ENCODE measurements at regions not wholly inside any gene's neighbourhood (a gene's known extent, or its start where the extent isn't known, plus 50 kb on each side); places are given as distances from the start of the nearest gene placed in this dataset.

DNA sequence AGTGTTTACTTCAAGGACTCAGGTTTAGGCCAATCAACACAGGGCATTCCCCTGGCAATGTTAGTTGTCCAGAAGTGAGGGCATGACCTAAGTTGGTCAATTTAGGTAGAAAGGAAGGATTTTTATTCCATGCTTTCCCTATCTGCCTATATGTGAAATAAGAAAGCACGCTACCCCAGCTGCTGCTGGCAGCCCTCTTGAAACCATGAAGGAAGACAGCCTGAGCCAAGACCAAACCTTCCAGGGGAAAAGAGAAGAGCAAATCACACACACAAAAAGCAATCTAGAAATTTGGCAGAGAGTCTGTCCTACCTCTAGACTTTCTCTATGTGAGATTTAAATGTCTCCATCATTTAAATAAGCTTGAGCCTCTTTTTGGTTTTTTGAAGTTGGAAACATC, 387.6 kb downstream of the TNS1 start:
- DNase-seq (ENCODE audit: extremely low spot score), result no peak
- no peak for TF ChIP-seq FOXM1 (IDR thresholded peaks at IDR 0.05; ENCODE audit: borderline replicate concordance)
- TF ChIP-seq ARNT (IDR thresholded peaks at IDR 0.05), result no peak
- TF ChIP-seq LEF1 (IDR thresholded peaks at IDR 0.05; ENCODE audit: borderline replicate concordance), result no peak
- no peak for TF ChIP-seq PKNOX1 (IDR thresholded peaks at IDR 0.05)
- TF ChIP-seq CTBP1 (IDR thresholded peaks at IDR 0.05; ENCODE audit: borderline replicate concordance), result no peak
- no peak for TF ChIP-seq TARDBP (IDR thresholded peaks at IDR 0.05)
- TF ChIP-seq FOXA1 (IDR thresholded peaks at IDR 0.05), result no peak
- no peak for TF ChIP-seq HDGF (IDR thresholded peaks at IDR 0.05; ENCODE audit: borderline replicate concordance)
- no peak for TF ChIP-seq ELF4 (IDR thresholded peaks at IDR 0.05)
- no peak for TF ChIP-seq L3MBTL2 (conservative IDR thresholded peaks at IDR 0.05)
- TF ChIP-seq SUZ12 (IDR thresholded peaks at IDR 0.05), result no peak
- ChIA-PET CTCF (no interaction called here), POLR2A (no interaction called here)

DNA sequence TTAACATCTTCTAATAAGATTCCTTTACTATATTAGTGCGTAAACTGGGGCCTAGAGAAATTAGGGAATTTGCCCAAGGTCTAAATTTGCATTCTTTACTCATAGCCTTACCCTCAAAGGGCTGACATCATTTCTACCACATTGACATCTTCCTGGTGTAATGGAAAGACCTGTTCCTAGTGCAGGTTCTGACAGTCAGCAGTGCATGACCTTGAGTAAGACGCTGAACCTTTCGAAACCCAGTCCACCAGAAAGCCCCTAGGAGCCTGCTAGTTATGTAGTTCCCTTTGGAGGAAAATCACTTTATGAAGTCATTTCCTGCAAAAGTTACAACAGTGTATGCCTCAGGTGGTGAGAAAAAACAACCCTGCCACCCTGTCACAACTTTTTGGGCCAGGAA, 388.3 kb downstream of the TNS1 start:
- POLR2A ChIA-PET, result no interaction called here
- no peak for DNase-seq (ENCODE audit: extremely low spot score)
- TF ChIP-seq FOXA1 (IDR thresholded peaks at IDR 0.05) (no peak), ZNF384 (IDR thresholded peaks at IDR 0.05) (no peak), FOXK2 (IDR thresholded peaks at IDR 0.05) (no peak), FOXM1 (IDR thresholded peaks at IDR 0.05; ENCODE audit: borderline replicate concordance) (no peak), NFRKB (IDR thresholded peaks at IDR 0.05) (no peak), L3MBTL2 (conservative IDR thresholded peaks at IDR 0.05) (no peak), SUZ12 (IDR thresholded peaks at IDR 0.05) (no peak), ARNT (IDR thresholded peaks at IDR 0.05) (no peak), CTBP1 (IDR thresholded peaks at IDR 0.05; ENCODE audit: borderline replicate concordance) (no peak), PKNOX1 (IDR thresholded peaks at IDR 0.05) (no peak), ELF4 (IDR thresholded peaks at IDR 0.05) (no peak), HDGF (IDR thresholded peaks at IDR 0.05; ENCODE audit: borderline replicate concordance) (no peak), LEF1 (IDR thresholded peaks at IDR 0.05; ENCODE audit: borderline replicate concordance) (no peak), SP1 (IDR thresholded peaks at IDR 0.05) (no peak), TARDBP (IDR thresholded peaks at IDR 0.05) (no peak), BHLHE40 (IDR thresholded peaks at IDR 0.05; ENCODE audit: borderline replicate concordance) (no peak)
- CTCF ChIA-PET, result no interaction called here

GRCh38 chr2:217614096-217614495, 388.7 kb downstream of the TNS1 start:
- ChIA-PET CTCF (no interaction called here), POLR2A (no interaction called here)
- DNase-seq (ENCODE audit: extremely low spot score), result no peak
- TF ChIP-seq FOXA1 (IDR thresholded peaks at IDR 0.05) (no peak), FOXM1 (IDR thresholded peaks at IDR 0.05; ENCODE audit: borderline replicate concordance) (no peak), NFRKB (IDR thresholded peaks at IDR 0.05) (no peak), HDGF (IDR thresholded peaks at IDR 0.05; ENCODE audit: borderline replicate concordance) (no peak), BHLHE40 (IDR thresholded peaks at IDR 0.05; ENCODE audit: borderline replicate concordance) (no peak), FOXK2 (IDR thresholded peaks at IDR 0.05) (no peak)

GRCh38 chr2:217612920-217613319, 389.9 kb downstream of the TNS1 start:
- ChIA-PET POLR2A (no interaction called here), CTCF (no interaction called here)
- no peak for DNase-seq (ENCODE audit: extremely low spot score)
- no peak for TF ChIP-seq CTBP1 (IDR thresholded peaks at IDR 0.05; ENCODE audit: borderline replicate concordance)

- ChIA-PET POLR2A (no interaction called here), CTCF (no interaction called here)
- no peak for DNase-seq (ENCODE audit: extremely low spot score)
- TF ChIP-seq CTBP1 (IDR thresholded peaks at IDR 0.05; ENCODE audit: borderline replicate concordance), result no peak
- TF ChIP-seq SP1 (IDR thresholded peaks at IDR 0.05), result no peak
- no peak for TF ChIP-seq LEF1 (IDR thresholded peaks at IDR 0.05; ENCODE audit: borderline replicate concordance)
- no peak for TF ChIP-seq HDGF (IDR thresholded peaks at IDR 0.05; ENCODE audit: borderline replicate concordance)
- TF ChIP-seq L3MBTL2 (conservative IDR thresholded peaks at IDR 0.05), result no peak
- no peak for TF ChIP-seq SUZ12 (IDR thresholded peaks at IDR 0.05)
- TF ChIP-seq PKNOX1 (IDR thresholded peaks at IDR 0.05), result no peak
- no peak for TF ChIP-seq FOXA1 (IDR thresholded peaks at IDR 0.05)
- TF ChIP-seq FOXM1 (IDR thresholded peaks at IDR 0.05; ENCODE audit: borderline replicate concordance), result no peak
- no peak for TF ChIP-seq NFRKB (IDR thresholded peaks at IDR 0.05)
- no peak for TF ChIP-seq TARDBP (IDR thresholded peaks at IDR 0.05)
These were observed 390.6 kb downstream of the TNS1 start for GRCh38 chr2:217612211-217612610.

DNA sequence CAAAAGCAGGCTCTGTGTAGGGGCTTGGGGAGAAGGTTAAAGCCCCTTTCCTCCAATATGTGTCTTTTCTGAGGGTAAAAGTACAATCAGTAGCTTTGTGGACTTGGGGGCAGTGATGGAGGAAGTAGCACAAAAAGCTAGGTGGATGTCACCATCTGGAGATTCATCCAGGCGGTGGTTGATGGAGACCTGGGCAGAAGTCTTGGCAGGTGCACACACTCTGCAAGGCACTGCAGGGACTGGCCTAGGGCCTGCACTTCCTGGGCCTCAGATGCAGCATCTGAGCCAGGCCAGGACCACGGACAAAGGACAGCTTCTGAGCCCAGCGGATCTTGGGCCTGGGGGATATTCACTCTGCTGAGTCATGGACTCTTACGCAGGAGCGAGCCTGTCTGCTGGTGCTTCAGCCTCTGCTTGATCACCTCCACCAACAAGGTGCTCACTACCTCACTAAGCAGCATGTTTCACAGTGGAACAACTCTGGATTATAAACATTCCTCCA, 391.1 kb downstream of the TNS1 start:
- no peak for TF ChIP-seq ZNF384 (IDR thresholded peaks at IDR 0.05)
- no peak for TF ChIP-seq TARDBP (IDR thresholded peaks at IDR 0.05)
- no peak for TF ChIP-seq FOXM1 (IDR thresholded peaks at IDR 0.05; ENCODE audit: borderline replicate concordance)
- no peak for TF ChIP-seq NFRKB (IDR thresholded peaks at IDR 0.05)
- TF ChIP-seq CTBP1 (IDR thresholded peaks at IDR 0.05; ENCODE audit: borderline replicate concordance), result no peak
- TF ChIP-seq ELF4 (IDR thresholded peaks at IDR 0.05), result no peak
- ChIA-PET CTCF (no interaction called here), POLR2A (no interaction called here)
- no peak for DNase-seq (ENCODE audit: extremely low spot score)

- CTCF ChIA-PET, result no interaction called here
- POLR2A ChIA-PET, result no interaction called here
These were observed 391.7 kb downstream of the TNS1 start for GRCh38 chr2:217611056-217611455.

More at GRCh38 chr2:217611056-217611455, 391.7 kb downstream of the TNS1 start:
- TF ChIP-seq FOXM1 (IDR thresholded peaks at IDR 0.05; ENCODE audit: borderline replicate concordance) (no peak), ARNT (IDR thresholded peaks at IDR 0.05) (no peak), BHLHE40 (IDR thresholded peaks at IDR 0.05; ENCODE audit: borderline replicate concordance) (no peak), SP1 (IDR thresholded peaks at IDR 0.05) (no peak), PKNOX1 (IDR thresholded peaks at IDR 0.05) (no peak), L3MBTL2 (conservative IDR thresholded peaks at IDR 0.05) (no peak), FOXK2 (IDR thresholded peaks at IDR 0.05) (no peak), NFRKB (IDR thresholded peaks at IDR 0.05) (no peak), CTBP1 (IDR thresholded peaks at IDR 0.05; ENCODE audit: borderline replicate concordance) (no peak), TARDBP (IDR thresholded peaks at IDR 0.05) (no peak), ELF4 (IDR thresholded peaks at IDR 0.05) (no peak), FOXA1 (IDR thresholded peaks at IDR 0.05) (no peak), SUZ12 (IDR thresholded peaks at IDR 0.05) (no peak)
- DNase-seq (ENCODE audit: extremely low spot score), result no peak

Measured in HEK293T (cell line).